HG02571 (cell line): ENCODE measurements at regions not wholly inside any gene's neighbourhood (a gene's known extent, or its start where the extent isn't known, plus 50 kb on each side); places are given as distances from the start of the nearest gene placed in this dataset.
"Not testable (repeated sequence)": the region's sequence is repeated elsewhere in the genome, so short reads cannot be mapped to it uniquely, and the experiment has no call there.

Source experiments
- ATAC-seq: cut with Tn5 transposase; IDR thresholded peaks from one replicate; pipeline ENCODE4 v1.9.1; 2021; ENCODE audit warnings: mild to moderate bottlenecking, moderate library complexity; ENCODE audit not compliant: unreplicated experiment

DNA sequence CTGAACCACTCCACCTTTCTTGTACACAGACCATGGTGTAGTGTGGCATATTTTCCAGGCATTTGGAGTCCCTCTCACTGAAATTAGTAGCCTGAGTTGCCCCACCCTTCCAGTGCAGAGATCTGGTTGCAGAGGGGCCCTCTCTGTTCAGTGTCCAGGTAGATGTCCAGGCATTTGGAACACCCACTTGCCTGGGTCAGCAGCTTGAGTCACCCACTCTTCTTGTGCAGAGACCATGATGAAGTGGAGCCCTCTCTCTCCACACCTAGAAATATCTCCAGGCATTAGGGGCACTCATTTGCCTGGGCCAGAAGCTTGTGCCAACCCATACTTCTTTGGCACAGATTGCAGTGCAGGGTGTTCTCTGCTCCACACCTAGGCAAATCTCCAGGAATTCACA lies 2733.3 kb downstream of the PCDH7 start:
- ATAC-seq = no peak

DNA sequence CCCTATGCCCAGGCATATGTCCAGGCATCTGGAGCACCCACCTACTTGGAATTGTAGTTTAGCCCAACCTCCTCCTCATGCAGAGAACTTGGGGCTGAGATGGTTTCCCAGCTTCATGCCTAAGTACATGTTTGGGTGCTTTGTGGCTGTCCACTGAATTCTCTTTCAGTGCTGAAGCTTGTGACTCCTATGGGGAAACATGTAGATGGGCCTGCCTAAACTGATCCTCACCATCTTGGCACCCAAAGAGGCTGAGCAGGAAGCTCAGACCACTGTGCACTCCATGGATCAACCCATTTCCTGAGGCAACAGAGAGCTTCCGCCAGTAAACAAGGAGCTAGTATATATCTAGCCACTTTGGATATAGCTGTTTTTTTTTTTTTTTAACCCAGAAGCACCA lies 2733.7 kb downstream of the PCDH7 start:
- no peak for ATAC-seq

DNA sequence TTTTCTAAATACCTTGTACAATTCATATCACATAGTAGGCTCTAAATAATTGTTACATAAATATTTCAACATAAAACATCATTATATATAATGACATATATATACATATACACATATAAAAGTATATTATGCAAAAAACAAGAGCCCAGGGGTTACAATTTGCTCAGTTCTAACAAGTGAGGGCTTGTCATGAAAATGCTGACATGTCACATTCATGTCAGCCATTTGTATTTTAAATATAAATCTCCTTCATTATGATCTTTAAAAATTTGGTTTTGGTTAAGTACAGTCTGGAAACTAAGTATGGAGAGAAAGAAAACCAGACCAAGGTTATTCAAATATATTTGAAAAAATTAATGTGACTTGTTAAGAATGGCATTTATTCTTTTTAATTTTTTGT lies 2745.4 kb downstream of the PCDH7 start:
- no peak for ATAC-seq

DNA sequence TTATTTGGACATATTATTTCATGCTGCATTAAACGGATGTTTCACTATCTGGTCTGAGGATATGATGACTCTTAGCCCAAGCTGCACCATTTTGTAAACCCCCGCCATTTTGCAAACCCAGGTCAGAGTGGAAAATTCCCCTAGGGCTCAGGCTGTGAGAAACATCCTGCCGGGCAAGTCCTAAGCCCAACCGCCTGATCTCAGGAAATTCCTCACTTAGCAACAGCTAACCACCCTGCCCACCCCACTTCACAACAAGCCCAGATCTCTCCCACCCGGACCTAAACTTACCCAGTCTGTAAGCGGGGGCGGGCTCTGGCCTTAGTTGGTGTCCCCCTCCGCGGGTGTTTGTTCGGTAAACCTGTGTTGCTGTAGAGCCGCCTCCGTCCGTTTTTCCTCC lies 2747.1 kb downstream of the PCDH7 start:
- ATAC-seq = no peak

DNA sequence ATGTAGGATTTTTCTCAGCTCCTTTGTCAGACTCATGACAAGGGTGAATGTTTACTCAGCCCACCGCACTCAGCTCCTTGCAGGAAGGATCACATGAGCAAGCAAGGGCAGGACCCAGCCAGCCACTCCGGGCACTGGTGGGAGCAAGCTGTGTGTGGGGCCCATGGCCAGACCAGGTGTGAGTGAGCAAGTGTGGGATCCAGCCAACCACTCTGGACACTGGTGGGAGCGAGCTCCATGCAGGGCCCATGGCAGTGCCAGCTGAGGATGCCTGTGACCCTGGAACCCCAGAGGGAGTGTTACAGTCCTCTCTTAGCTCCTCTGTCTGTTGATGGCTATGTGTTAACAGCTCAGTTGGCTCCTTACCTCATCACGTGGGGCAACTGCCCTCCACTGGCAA lies 2750.6 kb downstream of the PCDH7 start:
- no peak for ATAC-seq

DNA sequence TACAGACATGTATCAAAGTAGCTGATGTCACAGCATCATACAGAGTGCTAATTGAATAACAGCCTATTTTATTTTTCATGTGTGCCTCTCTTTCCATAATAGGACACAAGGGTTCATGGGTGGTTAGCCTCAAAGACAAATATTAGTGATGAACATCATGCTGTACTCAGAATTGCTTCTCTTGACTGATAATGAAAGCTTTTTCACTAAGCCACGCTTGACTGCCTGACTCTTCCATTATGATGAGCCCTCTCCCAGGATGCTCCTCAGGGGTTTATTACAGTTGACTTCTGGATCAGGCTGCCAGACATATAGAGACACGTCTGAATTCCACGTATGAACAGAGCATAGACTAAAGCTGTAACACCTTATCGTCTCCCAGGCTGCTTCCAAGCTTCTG lies 2757.5 kb downstream of the PCDH7 start:
- ATAC-seq = no peak

DNA sequence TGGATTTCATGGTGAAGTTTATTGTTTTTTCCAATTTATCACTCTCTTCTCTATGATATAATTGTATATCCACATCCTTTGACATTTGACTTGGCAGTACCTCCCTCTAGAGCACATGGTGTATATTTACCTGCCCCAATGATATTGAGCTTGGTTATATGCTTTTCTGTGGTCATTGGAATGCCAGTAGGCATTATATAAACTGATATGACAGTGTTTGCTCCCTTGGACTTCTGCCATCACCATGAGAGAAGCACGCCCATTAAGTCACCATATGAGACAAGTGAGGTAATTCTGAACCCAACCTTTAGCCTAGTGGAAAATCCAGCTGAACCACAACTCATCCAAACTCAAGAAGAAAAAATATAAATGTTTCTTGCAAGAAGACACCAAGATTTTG lies 2761.5 kb downstream of the ARAP2 start:
- no peak for ATAC-seq

DNA sequence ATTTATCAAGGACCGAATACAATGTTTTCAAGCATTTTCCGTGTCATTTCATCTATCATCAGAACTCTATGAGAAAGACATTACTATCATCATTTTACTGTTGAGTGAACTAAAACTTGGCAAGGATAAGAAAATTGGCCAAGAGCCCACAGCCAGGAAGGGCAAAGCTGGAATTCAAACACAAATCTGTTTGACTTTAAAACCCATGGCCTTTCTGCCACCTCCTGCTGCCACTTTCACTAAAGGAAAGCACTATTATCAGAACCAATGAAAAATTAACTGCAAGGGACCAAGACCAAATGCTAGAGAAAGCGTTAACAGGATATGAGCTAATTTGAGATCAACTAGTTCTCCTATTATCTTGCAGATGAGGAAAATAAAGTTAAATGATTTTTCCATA lies 2759.2 kb downstream of the ARAP2 start:
- no peak for ATAC-seq

DNA sequence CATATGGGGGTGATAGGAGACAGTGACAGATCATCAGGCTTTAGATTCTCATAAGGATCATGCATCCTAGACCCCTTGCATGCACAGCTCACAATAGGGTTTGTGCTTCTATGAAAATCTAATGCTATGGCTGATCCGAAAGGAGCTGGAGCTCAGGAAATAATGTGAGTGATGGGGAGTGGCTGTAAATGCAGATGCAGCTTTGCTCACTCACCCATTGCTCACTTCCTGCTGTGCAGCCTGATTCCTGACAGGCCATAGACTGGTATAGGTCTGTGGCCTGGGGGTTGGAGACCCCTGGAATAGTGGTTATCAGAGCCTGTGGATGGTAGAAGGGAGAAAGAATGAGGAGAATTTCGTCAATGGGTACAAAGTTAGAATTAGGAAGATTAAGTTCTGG lies 2751.1 kb downstream of the ARAP2 start:
- ATAC-seq = no peak

DNA sequence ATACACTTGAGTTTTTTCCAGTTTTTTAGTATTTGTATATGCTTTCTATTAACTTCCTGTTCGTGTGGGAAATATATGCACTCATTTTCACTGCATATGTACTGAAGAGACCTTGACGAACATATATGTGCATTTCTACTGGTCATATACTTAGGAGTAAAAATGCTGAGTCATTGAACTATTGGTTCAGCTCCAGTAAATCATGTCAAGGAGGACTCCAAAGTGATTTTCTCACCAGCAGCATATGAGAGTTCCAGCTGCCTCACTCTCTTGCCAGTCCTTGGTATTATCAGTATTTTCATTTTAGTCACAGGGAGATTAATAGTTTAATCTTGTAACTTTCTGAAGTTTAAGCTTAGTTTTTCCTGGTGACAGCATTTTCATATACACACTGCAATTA lies 2750.2 kb downstream of the ARAP2 start:
- ATAC-seq = no peak

DNA sequence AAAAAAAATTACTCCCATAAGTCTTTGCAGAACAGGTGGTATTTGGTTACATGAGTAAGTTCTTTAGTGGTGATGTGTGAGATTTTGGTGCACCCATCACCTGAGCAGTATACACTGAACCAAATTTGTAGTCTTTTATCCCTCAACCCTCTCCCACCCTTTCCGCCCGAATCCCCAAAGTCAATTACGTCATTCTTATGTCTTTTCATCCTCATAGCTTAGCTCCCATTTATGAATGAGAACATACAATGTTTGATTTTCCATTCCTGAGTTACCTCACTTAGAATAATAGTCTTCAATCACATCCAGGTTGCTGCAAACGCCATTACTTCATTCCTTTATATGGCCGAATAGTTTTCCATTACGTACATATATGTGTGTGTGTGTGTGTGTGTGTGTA lies 2742.7 kb downstream of the ARAP2 start:
- ATAC-seq = not testable (repeated sequence)

DNA sequence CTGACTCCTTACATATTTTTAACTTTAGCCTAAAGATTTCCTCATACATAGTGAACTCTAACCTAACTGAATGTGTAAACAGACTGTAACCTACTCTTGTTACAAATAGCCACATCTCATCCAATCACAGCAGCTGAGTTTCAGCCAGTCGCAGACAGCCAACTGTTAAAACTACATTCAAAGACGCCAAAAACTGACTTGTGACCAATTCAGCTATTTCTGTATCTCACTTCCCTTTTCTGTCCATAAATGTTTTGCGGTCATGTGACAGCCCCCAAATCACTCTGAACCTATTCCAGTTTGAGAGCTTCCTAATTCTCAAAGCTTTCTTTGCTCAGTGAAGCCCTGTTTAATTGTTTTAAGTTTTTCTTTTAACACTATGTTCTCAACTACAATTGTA lies 2731.9 kb downstream of the ARAP2 start:
- ATAC-seq = no peak

DNA sequence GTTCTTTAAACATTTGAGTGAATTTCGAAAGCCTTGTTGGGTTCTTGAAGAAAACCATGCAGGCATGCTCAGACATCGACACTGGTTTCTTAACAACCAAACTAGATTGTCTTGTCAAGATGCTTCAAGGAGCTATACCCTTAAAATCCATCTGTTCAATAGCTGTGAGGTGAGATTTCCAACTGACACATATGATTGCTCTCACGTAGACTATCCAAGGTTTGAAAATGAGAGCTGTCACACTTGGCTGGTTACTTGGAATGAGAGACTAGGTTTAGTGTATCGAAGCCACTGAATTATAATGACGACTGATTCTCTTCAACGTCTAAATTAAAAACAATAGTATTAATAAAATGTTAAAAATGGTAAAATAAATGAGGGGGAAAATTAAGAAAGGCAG lies 2725.5 kb downstream of the ARAP2 start:
- ATAC-seq = no peak

DNA sequence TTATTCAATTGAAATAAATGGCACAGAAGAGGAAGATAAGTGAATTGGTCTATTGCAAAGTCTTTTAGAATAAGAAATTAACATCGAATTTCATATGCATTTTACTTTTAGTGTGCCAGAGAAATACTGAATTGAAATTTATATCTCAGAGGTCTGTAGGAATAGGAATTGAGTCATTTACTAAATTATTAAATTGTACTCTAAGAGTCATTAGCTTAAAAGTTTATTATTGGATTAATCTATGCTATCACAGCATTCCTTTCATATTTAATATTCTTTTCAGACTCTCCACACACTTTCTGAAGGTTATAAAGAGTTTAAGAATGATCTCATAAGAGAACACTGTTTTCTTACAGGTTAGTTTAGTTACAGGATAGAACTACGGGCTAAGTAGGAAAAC lies 2711.5 kb downstream of the ARAP2 start:
- no peak for ATAC-seq

DNA sequence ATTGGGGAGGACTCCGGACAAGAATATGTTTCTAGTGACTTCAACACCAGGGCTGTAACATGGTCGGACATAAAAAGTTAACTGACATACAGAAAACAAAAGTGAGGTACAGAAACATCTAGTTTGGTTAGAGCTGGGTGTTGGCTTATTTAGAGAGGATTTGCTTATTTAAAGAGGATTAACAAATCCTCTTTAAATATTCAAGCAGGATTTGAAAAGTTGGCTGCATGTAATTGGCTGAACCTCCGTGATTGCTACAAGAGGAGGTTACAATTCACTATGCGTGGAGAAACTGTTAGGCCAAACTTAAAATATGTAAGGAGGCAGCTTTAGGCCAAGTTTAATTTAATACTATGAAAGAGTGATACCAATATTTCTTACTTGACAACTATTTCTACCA lies 2707.4 kb downstream of the ARAP2 start:
- no peak for ATAC-seq

DNA sequence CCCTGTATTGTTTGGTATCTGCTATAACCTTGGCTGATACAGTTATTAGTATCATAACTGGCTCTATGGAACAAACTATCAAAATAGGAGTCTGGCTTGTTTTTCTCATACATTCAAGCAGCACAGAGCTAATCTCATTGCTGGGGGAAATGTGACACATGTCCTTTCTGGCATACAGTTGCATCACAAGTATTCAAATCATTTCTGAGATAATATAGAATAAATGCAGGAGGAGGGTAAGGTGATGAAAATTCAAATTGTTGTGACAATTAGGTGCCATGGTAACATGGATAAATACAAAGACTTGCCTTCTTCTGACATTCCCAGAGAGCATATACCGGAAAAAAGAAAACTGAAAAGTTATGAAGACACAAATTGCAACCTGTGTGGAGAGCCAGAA lies 2706.8 kb downstream of the ARAP2 start:
- no peak for ATAC-seq

DNA sequence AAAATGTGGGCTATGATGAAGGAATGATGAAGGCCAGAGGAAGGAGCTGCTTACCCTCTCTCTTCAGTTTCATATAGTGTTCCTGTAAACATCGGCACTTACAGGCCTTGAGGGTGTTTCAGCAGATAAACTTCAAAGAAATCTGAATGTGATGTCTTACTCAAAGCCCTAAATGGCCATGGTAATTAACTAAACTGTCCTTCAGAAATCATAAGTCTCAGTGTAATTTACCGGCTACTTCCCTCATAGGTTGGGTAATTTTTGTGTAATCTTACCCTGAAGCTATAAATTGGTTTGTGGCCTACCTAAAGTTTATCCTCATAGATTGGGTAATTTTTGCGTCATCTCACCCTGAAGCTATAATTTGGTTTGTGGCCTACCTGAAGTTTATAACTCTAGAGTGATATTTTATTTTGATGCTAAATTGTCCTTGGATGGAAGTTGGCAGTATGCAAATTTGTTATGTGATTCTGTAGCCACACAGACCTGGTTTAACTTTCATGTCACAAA lies 2700.3 kb downstream of the ARAP2 start:
- no peak for ATAC-seq

DNA sequence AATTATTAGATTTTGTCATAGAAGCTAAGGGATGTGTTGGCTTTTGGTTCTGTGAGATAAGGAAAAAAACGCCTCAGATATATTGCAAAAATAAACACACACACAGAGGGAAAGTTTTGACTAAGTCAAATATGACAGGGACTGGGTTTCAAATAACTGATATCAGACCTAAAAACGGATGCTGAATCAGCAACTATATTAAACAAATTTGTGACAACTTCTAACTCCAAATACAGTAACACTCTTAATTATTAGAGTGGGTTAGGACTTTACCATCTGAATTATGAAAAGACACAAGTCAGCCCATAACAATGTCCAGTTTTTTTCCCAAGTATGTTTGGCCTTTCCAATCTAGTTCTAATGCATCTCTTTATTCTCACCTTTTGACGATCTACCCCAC lies 2693.1 kb downstream of the ARAP2 start:
- ATAC-seq = no peak

DNA sequence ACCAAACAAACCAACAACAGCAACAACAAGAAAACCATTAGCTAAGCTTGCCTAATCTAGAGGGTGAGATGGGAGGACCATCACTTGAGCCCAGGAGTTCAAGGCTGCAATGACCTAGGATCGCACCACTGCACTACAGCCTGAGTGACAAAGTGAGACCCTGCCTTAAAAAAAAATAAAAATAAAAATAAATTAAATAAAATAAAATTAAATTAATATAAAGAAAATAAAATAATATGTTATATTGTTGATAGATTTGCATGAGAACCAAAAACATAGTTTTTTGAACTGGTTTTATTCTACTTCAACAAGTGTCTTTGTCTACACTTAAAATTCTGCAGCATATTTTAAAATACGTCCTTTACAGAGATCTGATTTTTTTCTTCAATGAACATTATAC lies 2683.1 kb downstream of the ARAP2 start:
- no peak for ATAC-seq

DNA sequence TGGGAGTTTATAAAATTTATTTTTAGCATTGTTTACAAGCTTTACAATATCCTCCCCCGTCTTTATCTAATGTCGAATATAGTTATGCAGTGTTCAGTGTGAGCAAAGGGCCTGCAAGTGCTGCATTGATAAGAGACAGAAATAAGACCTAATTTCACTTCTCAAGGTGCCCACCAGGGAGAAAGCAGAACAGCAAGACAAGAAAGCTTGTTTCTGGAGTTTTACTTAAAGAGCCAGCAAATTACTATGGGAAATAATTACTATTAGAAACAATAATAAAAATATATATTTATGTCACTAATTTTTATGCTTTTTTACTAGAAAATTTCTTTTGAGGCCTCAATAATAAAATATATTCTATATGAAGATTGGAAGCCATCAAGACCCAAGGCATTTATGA lies 2677.7 kb downstream of the ARAP2 start:
- no peak for ATAC-seq

DNA sequence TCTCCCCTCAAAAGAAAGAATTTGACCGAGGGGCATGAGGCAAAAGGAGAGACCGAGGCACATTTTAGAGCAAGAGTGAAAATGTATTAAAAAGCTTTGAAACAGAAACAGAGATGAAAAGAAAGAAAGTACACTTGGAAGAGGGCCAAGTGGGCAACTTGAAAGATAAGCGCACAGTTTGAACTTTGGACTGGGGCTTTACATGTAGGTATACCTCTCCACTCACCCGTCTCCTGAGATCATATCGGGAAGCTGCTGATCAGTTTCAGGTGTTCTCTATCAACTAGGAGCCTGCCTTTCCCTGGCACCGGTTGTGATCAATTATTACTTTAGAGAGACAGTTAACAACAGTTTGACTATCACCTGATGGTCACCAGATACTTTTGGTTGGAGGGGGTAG lies 2666.5 kb downstream of the ARAP2 start:
- no peak for ATAC-seq

DNA sequence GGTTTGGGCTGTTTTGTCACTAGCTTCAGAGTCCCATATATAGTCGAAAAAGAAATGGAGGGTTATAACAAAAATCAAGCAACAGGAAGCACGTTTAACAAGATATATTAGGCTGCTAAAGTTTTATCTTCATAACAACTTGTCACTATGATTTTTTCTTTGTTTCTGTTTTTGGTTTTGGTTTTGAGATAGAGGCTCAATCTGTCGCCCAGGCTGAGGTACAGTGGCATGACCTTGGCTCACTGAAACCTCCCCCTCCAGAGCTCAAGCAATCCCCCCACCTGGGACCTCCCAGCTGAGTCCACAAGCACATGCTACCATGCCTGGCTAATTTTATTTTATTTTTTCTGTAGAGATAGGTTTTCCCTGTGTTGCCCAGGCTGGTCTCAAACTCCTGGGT lies 2664.4 kb downstream of the ARAP2 start:
- ATAC-seq = no peak

DNA sequence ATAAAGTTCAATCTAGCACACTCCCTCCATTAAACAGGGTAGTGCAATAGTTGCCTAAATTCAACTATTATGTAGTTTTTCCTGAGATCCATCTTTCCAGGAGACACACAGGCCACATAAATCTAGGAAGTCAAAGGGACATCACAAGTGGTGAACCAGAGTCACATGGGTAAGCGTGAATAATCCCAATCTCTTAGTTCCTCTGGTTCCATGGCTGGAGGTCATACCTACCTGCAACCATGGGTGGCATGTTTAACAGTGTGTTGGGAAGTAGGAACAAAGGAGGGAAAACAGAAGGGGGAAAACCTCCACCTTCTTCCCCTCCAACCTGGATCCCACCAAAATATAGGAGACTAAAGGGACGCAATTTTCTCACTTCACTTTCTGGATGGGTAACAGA lies 2651.6 kb downstream of the ARAP2 start:
- no peak for ATAC-seq

DNA sequence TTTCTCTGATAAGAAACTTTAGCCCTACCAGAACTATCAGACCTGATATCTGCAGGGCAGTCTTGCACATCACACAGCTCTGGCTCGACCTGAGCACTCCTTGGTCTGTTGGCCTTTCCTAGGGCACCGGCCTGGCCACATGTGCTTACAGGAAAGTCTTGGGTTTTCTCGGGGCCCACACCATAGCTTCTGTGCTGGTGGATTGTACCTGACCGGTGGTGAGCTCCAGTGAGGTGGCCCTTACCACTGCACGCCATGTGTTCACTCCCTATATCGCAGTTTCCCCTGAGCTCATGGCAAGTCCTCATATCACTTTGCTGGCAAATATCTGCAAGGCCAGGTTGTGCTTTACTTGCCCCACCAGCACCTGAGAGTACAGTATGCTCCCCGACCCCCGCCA lies 2637.4 kb downstream of the ARAP2 start:
- no peak for ATAC-seq
